HepG2 (cell line): ENCODE measurements at regions not wholly inside any gene's neighbourhood (a gene's known extent, or its start where the extent isn't known, plus 50 kb on each side); places are given as distances from the start of the nearest gene placed in this dataset.

Source experiments
- DR1 ChIP-seq: sonication (generic); formaldehyde crosslinking; IDR thresholded peaks from 2 replicates; pipeline ENCODE4 v1.8.0; 2021; ENCODE audit warnings: mild to moderate bottlenecking, missing genetic modification reagents, inconsistent platforms
- FOSL1 ChIP-seq: sonication (generic); formaldehyde crosslinking; IDR thresholded peaks from 2 replicates; pipeline ENCODE4 v1.9.0; 2021; ENCODE audit warnings: missing genetic modification reagents, borderline replicate concordance
- MAF1 ChIP-seq: sonication (generic); formaldehyde crosslinking; IDR thresholded peaks from 2 replicates; pipeline ENCODE4 v1.5.0; 2020; ENCODE audit warnings: missing genetic modification reagents, borderline replicate concordance
- SALL1 ChIP-seq: sonication (generic); formaldehyde crosslinking; IDR thresholded peaks from 2 replicates; pipeline ENCODE4 v1.8.0; 2022; ENCODE audit warnings: mild to moderate bottlenecking, missing genetic modification reagents
- THAP11 ChIP-seq: IDR thresholded peaks from 2 replicates; pipeline ENCODE4 v1.6.1; 2016; ENCODE audit warnings: missing biosample characterization, missing genetic modification reagents
- TMF1 ChIP-seq: sonication (generic); formaldehyde crosslinking; IDR thresholded peaks from 2 replicates; pipeline ENCODE4 v1.8.1; 2022; ENCODE audit warnings: low read depth, missing genetic modification reagents
- ZC3H13 ChIP-seq: sonication (generic); formaldehyde crosslinking; IDR thresholded peaks from 2 replicates; pipeline ENCODE4 v1.8.1; 2023; ENCODE audit warnings: mild to moderate bottlenecking, missing genetic modification reagents, moderate library complexity
- ZEB1 ChIP-seq: IDR thresholded peaks from 2 replicates; pipeline ENCODE4 v1.6.1; 2012; ENCODE audit warnings: mild to moderate bottlenecking, low read depth, inconsistent platforms; ENCODE audit not compliant: insufficient replicate concordance
- ZNF3 ChIP-seq: IDR thresholded peaks from 2 replicates; pipeline ENCODE4 v1.7.0; 2017; ENCODE audit warnings: inconsistent platforms
- ZNF724P ChIP-seq: sonication (generic); formaldehyde crosslinking; IDR thresholded peaks from 2 replicates; pipeline ENCODE4 v1.8.0; 2022; ENCODE audit warnings: missing genetic modification reagents, borderline replicate concordance
- ZNF841 ChIP-seq: sonication (generic); formaldehyde crosslinking; IDR thresholded peaks from 2 replicates; pipeline ENCODE4 v1.8.1; 2023; ENCODE audit warnings: missing genetic modification reagents, borderline replicate concordance
- ZSCAN22 ChIP-seq: sonication (generic); formaldehyde crosslinking; IDR thresholded peaks from 2 replicates; pipeline ENCODE4 v1.4.0; 2020; ENCODE audit warnings: mild to moderate bottlenecking, missing genetic modification reagents
- TF ChIP-seq, protein P1 (sequence below): fragments of 450-650 bp; IDR thresholded peaks from 2 replicates; pipeline ENCODE4 v1.6.1; 2017; ENCODE audit warnings: mild to moderate bottlenecking
- TF ChIP-seq, protein P2 (sequence below): sonication (generic); formaldehyde crosslinking; IDR thresholded peaks from 2 replicates; pipeline ENCODE4 v1.5.0; 2020; ENCODE audit warnings: mild to moderate bottlenecking, missing genetic modification reagents
- TF ChIP-seq, protein P3 (sequence below): sonication (generic); formaldehyde crosslinking; IDR thresholded peaks from 2 replicates; pipeline ENCODE4 v1.4.0; 2020; ENCODE audit warnings: missing genetic modification reagents, borderline replicate concordance
- TF ChIP-seq, protein P4 (sequence below): IDR thresholded peaks from 2 replicates; pipeline ENCODE4 v1.6.1; 2016; ENCODE audit warnings: mild to moderate bottlenecking
- TF ChIP-seq, protein P5 (sequence below): sonication (generic); formaldehyde crosslinking; IDR thresholded peaks from 2 replicates; pipeline ENCODE4 v1.8.0; 2022; ENCODE audit warnings: mild to moderate bottlenecking, missing genetic modification reagents, moderate library complexity
- TF ChIP-seq, protein P6 (sequence below): sonication (generic); formaldehyde crosslinking; conservative IDR thresholded peaks from 2 replicates; pipeline ENCODE4 v1.8.1; 2023; ENCODE audit warnings: missing genetic modification reagents

DNA sequence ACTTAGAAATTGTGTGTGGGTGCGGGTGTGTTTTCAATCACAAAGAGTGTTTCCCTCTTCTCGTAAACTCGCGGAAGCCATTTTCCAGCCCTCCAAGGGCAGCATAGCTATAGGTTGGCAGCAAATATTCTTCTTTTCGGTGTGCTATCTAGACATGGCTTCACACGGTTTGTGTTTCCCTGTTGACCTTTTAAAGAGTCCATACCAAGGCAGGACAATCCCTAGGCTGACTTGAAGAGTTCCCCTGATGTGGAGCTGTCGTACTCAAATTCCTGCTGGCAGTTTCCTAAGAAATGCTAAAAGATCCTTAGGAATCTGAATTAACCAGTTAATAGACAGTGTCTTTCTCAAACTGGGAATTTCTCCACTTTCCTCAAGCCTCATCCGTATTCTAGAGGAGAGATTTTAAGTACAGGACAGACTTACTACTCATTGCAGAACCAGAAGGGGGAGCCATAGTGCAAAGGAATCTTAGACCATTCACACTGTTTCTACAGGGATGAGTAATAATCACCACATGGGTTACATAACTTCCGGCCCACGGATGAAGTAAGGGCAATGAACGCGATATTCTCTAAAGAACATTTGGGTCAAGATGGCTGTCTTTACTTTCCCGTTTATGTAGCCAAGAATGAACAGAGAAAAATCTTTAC is 288.6 kb upstream of the ELAC2 start (continued):
- TF ChIP-seq DR1 (CRISPR knock-in tag) (no peak), MAF1 (CRISPR knock-in tag) (no peak), ZC3H13 (no peak), ZNF841 (CRISPR knock-in tag) (no peak), TMF1 (CRISPR knock-in tag) (no peak), ZNF3 (no peak), THAP11 (CRISPR knock-in tag) (peak; percentile 34; the same call in 1 of the 2 replicates), ZSCAN22 (CRISPR knock-in tag) (no peak), SALL1 (CRISPR knock-in tag) (no peak; the same call in 1 of the 2 replicates), FOSL1 (CRISPR knock-in tag) (peak; percentile 64), ZEB1 (no peak), ZNF724P (CRISPR knock-in tag) (no peak)
- TF ChIP-seq, protein P1, sequence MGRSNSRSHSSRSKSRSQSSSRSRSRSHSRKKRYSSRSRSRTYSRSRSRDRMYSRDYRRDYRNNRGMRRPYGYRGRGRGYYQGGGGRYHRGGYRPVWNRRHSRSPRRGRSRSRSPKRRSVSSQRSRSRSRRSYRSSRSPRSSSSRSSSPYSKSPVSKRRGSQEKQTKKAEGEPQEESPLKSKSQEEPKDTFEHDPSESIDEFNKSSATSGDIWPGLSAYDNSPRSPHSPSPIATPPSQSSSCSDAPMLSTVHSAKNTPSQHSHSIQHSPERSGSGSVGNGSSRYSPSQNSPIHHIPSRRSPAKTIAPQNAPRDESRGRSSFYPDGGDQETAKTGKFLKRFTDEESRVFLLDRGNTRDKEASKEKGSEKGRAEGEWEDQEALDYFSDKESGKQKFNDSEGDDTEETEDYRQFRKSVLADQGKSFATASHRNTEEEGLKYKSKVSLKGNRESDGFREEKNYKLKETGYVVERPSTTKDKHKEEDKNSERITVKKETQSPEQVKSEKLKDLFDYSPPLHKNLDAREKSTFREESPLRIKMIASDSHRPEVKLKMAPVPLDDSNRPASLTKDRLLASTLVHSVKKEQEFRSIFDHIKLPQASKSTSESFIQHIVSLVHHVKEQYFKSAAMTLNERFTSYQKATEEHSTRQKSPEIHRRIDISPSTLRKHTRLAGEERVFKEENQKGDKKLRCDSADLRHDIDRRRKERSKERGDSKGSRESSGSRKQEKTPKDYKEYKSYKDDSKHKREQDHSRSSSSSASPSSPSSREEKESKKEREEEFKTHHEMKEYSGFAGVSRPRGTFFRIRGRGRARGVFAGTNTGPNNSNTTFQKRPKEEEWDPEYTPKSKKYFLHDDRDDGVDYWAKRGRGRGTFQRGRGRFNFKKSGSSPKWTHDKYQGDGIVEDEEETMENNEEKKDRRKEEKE = no peak
- TF ChIP-seq, protein P2, sequence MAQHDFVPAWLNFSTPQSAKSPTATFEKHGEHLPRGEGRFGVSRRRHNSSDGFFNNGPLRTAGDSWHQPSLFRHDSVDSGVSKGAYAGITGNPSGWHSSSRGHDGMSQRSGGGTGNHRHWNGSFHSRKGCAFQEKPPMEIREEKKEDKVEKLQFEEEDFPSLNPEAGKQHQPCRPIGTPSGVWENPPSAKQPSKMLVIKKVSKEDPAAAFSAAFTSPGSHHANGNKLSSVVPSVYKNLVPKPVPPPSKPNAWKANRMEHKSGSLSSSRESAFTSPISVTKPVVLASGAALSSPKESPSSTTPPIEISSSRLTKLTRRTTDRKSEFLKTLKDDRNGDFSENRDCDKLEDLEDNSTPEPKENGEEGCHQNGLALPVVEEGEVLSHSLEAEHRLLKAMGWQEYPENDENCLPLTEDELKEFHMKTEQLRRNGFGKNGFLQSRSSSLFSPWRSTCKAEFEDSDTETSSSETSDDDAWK (CRISPR knock-in tag) = no peak
- TF ChIP-seq, protein P3, sequence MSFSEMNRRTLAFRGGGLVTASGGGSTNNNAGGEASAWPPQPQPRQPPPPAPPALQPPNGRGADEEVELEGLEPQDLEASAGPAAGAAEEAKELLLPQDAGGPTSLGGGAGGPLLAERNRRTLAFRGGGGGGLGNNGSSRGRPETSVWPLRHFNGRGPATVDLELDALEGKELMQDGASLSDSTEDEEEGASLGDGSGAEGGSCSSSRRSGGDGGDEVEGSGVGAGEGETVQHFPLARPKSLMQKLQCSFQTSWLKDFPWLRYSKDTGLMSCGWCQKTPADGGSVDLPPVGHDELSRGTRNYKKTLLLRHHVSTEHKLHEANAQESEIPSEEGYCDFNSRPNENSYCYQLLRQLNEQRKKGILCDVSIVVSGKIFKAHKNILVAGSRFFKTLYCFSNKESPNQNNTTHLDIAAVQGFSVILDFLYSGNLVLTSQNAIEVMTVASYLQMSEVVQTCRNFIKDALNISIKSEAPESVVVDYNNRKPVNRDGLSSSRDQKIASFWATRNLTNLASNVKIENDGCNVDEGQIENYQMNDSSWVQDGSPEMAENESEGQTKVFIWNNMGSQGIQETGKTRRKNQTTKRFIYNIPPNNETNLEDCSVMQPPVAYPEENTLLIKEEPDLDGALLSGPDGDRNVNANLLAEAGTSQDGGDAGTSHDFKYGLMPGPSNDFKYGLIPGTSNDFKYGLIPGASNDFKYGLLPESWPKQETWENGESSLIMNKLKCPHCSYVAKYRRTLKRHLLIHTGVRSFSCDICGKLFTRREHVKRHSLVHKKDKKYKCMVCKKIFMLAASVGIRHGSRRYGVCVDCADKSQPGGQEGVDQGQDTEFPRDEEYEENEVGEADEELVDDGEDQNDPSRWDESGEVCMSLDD (CRISPR knock-in tag) = no peak
- TF ChIP-seq, protein P4, sequence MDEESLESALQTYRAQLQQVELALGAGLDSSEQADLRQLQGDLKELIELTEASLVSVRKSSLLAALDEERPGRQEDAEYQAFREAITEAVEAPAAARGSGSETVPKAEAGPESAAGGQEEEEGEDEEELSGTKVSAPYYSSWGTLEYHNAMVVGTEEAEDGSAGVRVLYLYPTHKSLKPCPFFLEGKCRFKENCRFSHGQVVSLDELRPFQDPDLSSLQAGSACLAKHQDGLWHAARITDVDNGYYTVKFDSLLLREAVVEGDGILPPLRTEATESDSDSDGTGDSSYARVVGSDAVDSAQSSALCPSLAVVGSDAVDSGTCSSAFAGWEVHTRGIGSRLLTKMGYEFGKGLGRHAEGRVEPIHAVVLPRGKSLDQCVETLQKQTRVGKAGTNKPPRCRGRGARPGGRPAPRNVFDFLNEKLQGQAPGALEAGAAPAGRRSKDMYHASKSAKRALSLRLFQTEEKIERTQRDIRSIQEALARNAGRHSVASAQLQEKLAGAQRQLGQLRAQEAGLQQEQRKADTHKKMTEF = no peak
- TF ChIP-seq, protein P5, sequence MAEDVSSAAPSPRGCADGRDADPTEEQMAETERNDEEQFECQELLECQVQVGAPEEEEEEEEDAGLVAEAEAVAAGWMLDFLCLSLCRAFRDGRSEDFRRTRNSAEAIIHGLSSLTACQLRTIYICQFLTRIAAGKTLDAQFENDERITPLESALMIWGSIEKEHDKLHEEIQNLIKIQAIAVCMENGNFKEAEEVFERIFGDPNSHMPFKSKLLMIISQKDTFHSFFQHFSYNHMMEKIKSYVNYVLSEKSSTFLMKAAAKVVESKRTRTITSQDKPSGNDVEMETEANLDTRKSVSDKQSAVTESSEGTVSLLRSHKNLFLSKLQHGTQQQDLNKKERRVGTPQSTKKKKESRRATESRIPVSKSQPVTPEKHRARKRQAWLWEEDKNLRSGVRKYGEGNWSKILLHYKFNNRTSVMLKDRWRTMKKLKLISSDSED = no peak
- TF ChIP-seq, protein P6, sequence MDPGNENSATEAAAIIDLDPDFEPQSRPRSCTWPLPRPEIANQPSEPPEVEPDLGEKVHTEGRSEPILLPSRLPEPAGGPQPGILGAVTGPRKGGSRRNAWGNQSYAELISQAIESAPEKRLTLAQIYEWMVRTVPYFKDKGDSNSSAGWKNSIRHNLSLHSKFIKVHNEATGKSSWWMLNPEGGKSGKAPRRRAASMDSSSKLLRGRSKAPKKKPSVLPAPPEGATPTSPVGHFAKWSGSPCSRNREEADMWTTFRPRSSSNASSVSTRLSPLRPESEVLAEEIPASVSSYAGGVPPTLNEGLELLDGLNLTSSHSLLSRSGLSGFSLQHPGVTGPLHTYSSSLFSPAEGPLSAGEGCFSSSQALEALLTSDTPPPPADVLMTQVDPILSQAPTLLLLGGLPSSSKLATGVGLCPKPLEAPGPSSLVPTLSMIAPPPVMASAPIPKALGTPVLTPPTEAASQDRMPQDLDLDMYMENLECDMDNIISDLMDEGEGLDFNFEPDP (CRISPR knock-in tag) = no peak
